Activated CD4-positive, CD25-positive, alpha-beta regulatory T cell treated with anti-CD3 and anti-CD28 coated beads, Interleukin-2, amount 50 U/mL, for 24 hours (primary cell): ENCODE measurements at regions not wholly inside any gene's neighbourhood (a gene's known extent, or its start where the extent isn't known, plus 50 kb on each side); places are given as distances from the start of the nearest gene placed in this dataset.
A peak's percentile ranks its signal among the peaks of the same experiment; 100 is the strongest.
"Not testable (repeated sequence)": the region's sequence is repeated elsewhere in the genome, so short reads cannot be mapped to it uniquely, and the experiment has no call there.

Experiments
- ATAC-seq, 2 donors: fragments of 150-1000 bp; cut with Tn5 transposase; one replicate each; pipeline ENCODE4 v1.10.0; 2021; ENCODE audit warnings: mild to moderate bottlenecking in 1 of 2, moderate library complexity in 1 of 2

DNA sequence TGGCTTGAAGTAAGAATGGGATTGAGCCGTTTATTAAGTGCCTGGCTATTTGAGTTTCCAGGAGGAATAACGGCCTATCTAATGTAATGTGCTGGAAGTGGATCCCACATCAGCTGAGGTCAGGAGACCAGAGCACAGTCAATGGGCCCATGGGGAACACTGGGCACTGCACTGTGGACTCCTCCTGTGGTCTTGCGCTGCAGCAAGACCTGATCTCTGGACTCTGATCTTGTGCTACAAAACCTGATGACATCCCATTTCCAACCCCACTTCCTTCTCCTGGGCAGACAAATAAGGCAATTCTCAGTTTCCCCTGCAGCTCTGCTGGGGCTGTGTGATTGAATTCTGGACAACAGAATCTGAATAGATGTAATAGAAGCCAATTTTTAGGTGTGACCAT, 151.7 kb upstream of the ADCY2 start:
- ATAC-seq: no peak

GRCh38 chr5:7245121-7245651, 150.8 kb upstream of the ADCY2 start:
- no peak for ATAC-seq

DNA sequence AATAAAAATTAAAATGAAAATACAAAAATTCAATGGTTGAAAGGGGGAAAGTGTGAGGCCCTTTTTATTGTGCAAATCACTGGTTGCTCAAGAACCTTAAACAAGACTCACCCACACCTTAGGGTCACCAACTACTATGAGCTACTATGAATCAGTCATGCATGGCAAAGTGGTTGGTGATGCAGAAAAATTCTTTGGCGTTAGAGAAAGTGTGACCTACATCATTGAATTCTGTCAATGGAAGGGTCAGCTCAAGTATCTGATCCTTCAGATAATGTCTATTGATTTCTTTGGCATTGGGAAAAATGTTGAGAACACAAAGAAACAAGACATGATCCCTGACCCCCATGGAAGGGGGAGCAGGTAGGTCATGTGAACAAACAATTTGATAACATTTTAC, 149.7 kb upstream of the ADCY2 start:
- ATAC-seq: no peak

GRCh38 chr5:7250004-7250403, 145.9 kb upstream of the ADCY2 start:
- ATAC-seq: no peak

- no peak for ATAC-seq
Observed at GRCh38 chr5:7250611-7251010, 145.3 kb upstream of the ADCY2 start.

- ATAC-seq: no peak
Observed at GRCh38 chr5:7251132-7251531, 144.8 kb upstream of the ADCY2 start.

DNA sequence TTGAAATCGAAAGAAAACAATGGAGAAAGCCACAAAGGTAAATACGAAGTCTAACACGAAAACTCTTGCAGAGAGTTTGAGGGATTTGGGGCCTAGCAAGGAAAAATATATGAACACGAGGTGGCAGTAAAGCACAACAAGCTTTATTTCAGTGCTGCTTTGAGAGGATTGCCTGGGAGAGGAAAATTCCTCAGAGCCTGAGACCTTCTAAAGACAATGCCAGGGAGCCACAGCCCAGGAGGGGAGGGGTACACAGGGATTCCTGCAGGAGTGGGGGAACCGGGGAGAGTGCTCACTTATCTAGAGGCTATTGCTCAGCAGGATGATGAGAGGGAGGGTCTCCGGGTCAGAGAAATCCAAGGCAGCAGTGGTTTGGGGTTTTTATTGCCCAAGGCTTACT, 134.9 kb upstream of the ADCY2 start:
- ATAC-seq: no peak

DNA sequence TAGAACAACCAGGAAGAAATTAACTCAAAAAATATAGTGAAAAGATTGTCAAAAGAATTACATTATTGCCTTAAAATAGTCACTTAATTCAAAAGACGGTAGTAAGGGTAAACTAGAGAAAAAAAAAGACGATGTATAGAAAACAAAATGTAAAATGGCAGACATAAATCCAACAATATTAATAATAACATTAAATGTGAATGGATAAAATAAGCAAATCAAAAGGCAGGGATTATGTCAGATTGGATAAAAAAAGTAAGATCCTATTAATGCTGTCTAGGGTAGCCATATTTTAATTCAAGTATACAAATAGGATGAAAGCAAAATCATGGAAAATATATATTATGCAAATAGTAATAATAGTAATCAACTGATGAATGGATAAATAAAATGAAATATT, 134.0 kb upstream of the ADCY2 start:
- ATAC-seq: no peak

DNA sequence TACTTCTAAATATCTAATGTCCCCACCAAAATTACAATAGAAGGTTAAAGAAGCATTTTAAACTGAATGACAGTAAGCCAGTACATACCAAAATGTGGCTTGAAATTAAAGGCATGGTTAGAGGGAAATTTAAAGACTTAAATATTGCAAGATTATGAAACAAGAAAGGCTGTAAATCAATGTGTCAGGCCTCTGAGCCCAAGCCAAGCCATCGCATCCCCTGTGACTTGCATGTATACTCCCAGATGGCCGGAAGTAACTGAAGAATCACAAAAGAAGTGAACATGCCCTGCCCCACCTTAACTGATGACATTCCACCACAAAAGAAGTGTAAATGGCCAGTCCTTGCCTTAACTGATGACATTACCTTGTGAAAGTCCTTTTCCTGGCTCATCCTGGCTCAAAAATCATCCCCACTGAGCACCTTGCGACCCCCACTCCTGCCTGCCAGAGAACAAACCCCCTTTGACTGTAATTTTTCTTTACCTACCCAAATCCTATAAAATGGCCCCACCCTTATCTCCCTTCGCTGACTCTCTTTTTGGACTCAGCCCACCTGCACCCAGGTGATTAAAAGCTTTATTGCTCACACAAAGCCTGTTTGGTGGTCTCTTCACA, 132.4 kb upstream of the ADCY2 start:
- not testable (repeated sequence) for ATAC-seq

- not testable (repeated sequence) for ATAC-seq
Observed at GRCh38 chr5:7265776-7266175, 130.2 kb upstream of the ADCY2 start.

DNA sequence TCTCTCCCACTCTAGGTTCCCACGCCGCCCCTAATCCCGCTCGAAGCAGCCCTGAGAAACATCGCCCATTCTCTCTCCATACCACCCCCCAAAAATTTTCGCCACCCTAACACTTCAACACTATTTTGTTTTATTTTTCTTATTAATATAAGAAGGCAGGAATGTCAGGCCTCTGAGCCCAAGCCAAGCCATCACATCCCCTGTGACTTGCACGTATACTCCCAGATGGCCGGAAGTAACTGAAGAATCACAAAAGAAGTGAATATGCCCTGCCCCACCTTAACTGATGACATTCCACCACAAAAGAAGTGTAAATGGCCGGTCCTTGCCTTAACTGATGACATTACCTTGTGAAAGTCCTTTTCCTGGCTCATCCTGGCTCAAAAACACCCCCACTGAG, 127.2 kb upstream of the ADCY2 start:
- ATAC-seq: not testable (repeated sequence)

GRCh38 chr5:7269591-7270274, 126.2 kb upstream of the ADCY2 start:
- no peak for ATAC-seq

GRCh38 chr5:7271435-7272084, 124.4 kb upstream of the ADCY2 start:
- ATAC-seq: no peak

GRCh38 chr5:7272408-7272965, 123.5 kb upstream of the ADCY2 start:
- ATAC-seq: no peak

DNA sequence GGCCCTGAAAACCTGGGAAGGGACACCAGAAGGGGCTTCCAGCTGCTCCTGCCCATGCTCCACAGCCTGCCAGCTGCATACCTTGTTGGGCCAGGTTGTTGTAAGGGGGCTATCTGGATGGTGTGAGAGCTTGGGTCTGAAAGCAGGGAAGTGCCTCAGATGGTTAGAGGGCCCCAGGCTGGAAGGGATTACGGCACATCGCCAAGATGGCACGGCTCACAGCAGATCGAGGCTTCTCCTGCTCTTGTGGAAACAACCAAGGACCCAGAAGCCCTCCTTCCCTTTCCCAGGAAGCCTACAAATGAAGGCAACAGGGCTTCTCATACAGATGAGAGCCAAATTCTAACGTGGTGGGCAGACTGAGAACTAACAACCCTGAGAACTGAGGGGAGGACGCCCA, 121.7 kb upstream of the ADCY2 start:
- no peak for ATAC-seq

- ATAC-seq: not testable (repeated sequence)
Observed at GRCh38 chr5:7289634-7290033, 106.3 kb upstream of the ADCY2 start.

DNA sequence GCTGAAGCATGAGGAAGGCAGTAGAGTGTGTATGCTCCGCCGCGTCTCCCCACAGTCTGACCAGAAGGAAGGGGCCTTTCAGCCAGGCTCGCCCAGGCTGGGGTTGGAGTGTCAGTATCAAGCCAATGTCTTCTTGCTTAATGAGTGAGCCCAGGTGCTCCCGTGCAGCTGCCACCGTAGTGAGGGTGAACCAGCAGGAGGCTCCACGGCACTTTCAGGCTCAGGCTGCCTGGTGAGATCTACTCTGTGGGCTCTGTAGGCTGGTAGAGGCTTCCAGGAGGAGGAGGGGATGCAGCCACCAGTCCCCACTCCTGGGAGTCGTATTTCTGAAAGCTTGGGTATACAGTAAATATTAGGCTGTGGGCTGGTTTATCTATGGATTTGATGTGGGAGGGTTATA, 98.1 kb upstream of the ADCY2 start:
- ATAC-seq: not testable (repeated sequence)

DNA sequence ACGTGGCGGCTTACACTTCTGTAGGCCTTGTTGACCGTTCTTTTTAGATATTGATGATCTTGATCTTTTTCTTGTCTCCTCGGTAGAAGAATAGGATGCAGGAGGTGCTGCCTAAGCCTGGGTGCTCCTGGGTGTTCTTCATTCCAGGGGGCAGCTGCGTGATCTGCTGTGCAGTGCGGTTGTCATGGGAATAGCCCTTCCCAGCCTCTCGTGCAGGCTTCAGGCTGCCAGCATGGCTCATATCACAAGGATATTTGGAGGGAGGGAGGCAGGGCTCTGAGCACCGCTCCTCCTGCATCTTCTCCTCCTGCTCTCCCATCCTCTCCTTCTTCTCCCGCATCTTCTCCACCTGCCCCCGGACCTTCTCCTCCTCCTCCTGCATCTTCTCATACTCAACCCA, 96.2 kb upstream of the ADCY2 start:
- not testable (repeated sequence) for ATAC-seq

GRCh38 chr5:7305000-7305674, 90.8 kb upstream of the ADCY2 start:
- peak; percentile 65 to 77 for ATAC-seq

DNA sequence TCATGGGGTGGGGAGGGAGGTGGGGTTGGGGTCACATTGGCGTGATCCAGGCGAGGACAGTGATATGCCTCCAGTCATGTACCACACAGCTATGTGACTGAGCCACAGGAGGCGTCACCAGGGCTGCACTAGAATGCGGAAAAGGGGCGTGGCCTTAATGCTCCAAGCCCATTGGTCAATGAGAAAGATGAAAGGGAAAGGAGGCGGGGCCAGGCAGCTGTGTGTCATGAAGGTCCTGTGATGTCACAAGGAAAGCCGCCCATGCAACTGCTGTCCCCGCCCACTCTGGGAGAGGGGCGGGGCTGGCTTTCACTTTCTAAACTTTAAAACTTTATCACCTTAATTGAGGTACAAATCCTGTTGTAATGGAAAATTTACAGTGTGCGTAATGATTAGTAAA, 89.4 kb upstream of the ADCY2 start:
- ATAC-seq: not testable (repeated sequence)

- ATAC-seq: not testable (repeated sequence)
Observed at GRCh38 chr5:7307709-7308108, 88.2 kb upstream of the ADCY2 start.

DNA sequence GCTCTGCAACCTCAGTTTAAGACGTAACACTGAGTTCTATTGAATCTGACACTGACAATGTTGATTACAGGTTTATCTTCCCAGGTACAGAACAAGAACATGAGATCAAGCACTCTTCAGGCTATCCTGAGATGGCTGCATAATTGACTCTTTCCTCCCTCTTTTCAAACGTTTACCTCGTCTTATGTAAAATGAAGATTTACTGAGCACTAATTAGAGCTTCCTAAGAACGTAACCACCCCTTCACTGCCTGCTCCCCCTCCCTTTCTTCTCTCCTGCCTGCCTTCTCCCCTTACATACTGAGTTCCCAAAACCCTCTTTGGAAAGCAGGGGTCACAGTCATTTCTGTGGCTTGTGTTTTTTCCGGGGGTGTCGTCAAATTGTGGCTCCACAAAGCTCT, 86.2 kb upstream of the ADCY2 start:
- not testable (repeated sequence) for ATAC-seq

DNA sequence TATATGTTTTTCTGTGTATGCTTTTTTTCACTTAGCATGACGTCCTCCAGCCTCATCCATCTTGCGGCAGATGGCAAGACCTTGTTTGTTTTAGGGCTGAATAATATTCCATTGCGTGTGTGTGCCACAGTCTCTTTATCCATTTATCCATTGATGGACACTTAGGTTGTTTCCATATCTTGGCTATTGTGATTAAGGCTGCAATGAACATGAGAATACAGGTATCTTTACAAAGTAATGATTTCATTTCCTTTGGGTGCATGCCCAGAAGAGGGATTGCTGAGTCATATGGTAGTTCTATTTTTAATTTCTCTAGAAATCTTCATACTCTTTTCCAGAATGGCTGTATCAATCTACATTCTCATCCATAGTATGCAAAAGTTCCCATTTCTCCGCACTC, 85.3 kb upstream of the ADCY2 start:
- ATAC-seq: not testable (repeated sequence)
